HG03432 (cell line): ENCODE measurements at regions not wholly inside any gene's neighbourhood (a gene's known extent, or its start where the extent isn't known, plus 50 kb on each side); places are given as distances from the start of the nearest gene placed in this dataset.
A peak's percentile ranks its signal among the peaks of the same experiment; 100 is the strongest.
"Not testable (repeated sequence)": the region's sequence is repeated elsewhere in the genome, so short reads cannot be mapped to it uniquely, and the experiment has no call there.

Experiments used
- ATAC-seq: cut with Tn5 transposase; IDR thresholded peaks from one replicate; pipeline ENCODE4 v1.9.1; 2021; ENCODE audit warnings: mild to moderate bottlenecking, moderate library complexity; ENCODE audit not compliant: unreplicated experiment

- no peak for ATAC-seq
These were observed 396.9 kb downstream of the RAB38 start for GRCh38 chr11:87778357-87778756.

GRCh38 chr11:87775036-87775435 is 400.2 kb downstream of the RAB38 start:
- no peak for ATAC-seq

- ATAC-seq = no peak
These were observed 405.6 kb downstream of the RAB38 start for GRCh38 chr11:87769661-87770060.

GRCh38 chr11:87767615-87768014 is 407.6 kb downstream of the RAB38 start:
- no peak for ATAC-seq

GRCh38 chr11:87764075-87764474 is 411.2 kb downstream of the RAB38 start:
- not testable (repeated sequence) for ATAC-seq

GRCh38 chr11:87754685-87755084 is 420.6 kb downstream of the RAB38 start:
- no peak for ATAC-seq

GRCh38 chr11:87753143-87753542 is 422.1 kb downstream of the RAB38 start:
- no peak for ATAC-seq

- ATAC-seq = no peak
These were observed 432.2 kb downstream of the RAB38 start for GRCh38 chr11:87743007-87743406.

- ATAC-seq = no peak
These were observed 434.3 kb downstream of the RAB38 start for GRCh38 chr11:87740968-87741367.

- no peak for ATAC-seq
These were observed 434.8 kb downstream of the RAB38 start for GRCh38 chr11:87740451-87740850.

GRCh38 chr11:87739766-87740165 is 435.5 kb downstream of the RAB38 start:
- no peak for ATAC-seq

GRCh38 chr11:87739261-87739660 is 436.0 kb downstream of the RAB38 start:
- ATAC-seq = no peak

GRCh38 chr11:87736928-87737327 is 438.3 kb downstream of the RAB38 start:
- ATAC-seq = no peak

- ATAC-seq = no peak
These were observed 448.7 kb downstream of the RAB38 start for GRCh38 chr11:87726506-87726905.

GRCh38 chr11:87724358-87724757 is 450.9 kb downstream of the RAB38 start:
- no peak for ATAC-seq

- ATAC-seq = peak; percentile 80
These were observed 452.3 kb downstream of the RAB38 start for GRCh38 chr11:87722756-87723565.

GRCh38 chr11:87719326-87720073 is 455.7 kb downstream of the RAB38 start:
- no peak for ATAC-seq

- no peak for ATAC-seq
These were observed 462.4 kb downstream of the RAB38 start for GRCh38 chr11:87712802-87713202.

- ATAC-seq = no peak
These were observed 462.9 kb downstream of the RAB38 start for GRCh38 chr11:87712391-87712790.

- not testable (repeated sequence) for ATAC-seq
These were observed 471.7 kb downstream of the RAB38 start for GRCh38 chr11:87703589-87703988.

GRCh38 chr11:87675993-87676392 is 499.2 kb downstream of the RAB38 start:
- no peak for ATAC-seq

- no peak for ATAC-seq
These were observed 508.5 kb downstream of the RAB38 start for GRCh38 chr11:87666730-87667129.
